H9 (cell line): ENCODE measurements at regions not wholly inside any gene's neighbourhood (a gene's known extent, or its start where the extent isn't known, plus 50 kb on each side); places are given as distances from the start of the nearest gene placed in this dataset.

Experiments used
- DNase-seq: peaks from one replicate; pipeline ENCODE4 v3.0.0-alpha.2; 2017
- H2AFZ ChIP-seq: one replicate; pipeline ENCODE4 v1.6.1; 2013; ENCODE audit warnings: mild to moderate bottlenecking, low read length, control low read depth, moderate library complexity
- H2AK5ac ChIP-seq: 2 replicates; pipeline ENCODE4 v1.6.1; 2013; ENCODE audit warnings: low read length, control low read depth, mixed read lengths; ENCODE audit not compliant: insufficient read length
- H2BK120ac ChIP-seq: one replicate; pipeline ENCODE4 v1.6.1; 2013; ENCODE audit warnings: low read depth, mild to moderate bottlenecking, low read length, control low read depth, inconsistent platforms; ENCODE audit not compliant: poor library complexity, severe bottlenecking
- H2BK12ac ChIP-seq: 2 replicates; pipeline ENCODE4 v1.6.1; 2013; ENCODE audit warnings: low read length, control low read depth, mixed read lengths, low read depth; ENCODE audit not compliant: insufficient read length
- H2BK15ac ChIP-seq: 2 replicates; pipeline ENCODE4 v1.6.1; 2013; ENCODE audit warnings: low read depth, low read length, control low read depth
- H2BK20ac ChIP-seq: one replicate; pipeline ENCODE4 v1.6.1; 2013; ENCODE audit warnings: low read depth, mild to moderate bottlenecking, low read length, control low read depth, inconsistent platforms; ENCODE audit not compliant: poor library complexity, severe bottlenecking
- H2BK5ac ChIP-seq: 2 replicates; pipeline ENCODE4 v1.6.1; 2013; ENCODE audit warnings: low read length, control low read depth, mixed read lengths; ENCODE audit not compliant: insufficient read length
- H3K14ac ChIP-seq: 2 replicates; pipeline ENCODE4 v1.6.1; 2013; ENCODE audit warnings: low read length, control low read depth; ENCODE audit not compliant: insufficient read depth
- H3K18ac ChIP-seq: 2 replicates; pipeline ENCODE4 v1.6.1; 2013; ENCODE audit warnings: low read depth, mild to moderate bottlenecking, mixed read lengths, low read length, control low read depth; ENCODE audit not compliant: insufficient read length
- H3K23ac ChIP-seq: 2 replicates; pipeline ENCODE4 v1.6.1; 2013; ENCODE audit warnings: low read length, control low read depth, mixed read lengths, low read depth; ENCODE audit not compliant: insufficient read length
- H3K23me2 ChIP-seq: 2 replicates; pipeline ENCODE4 v1.6.1; 2013; ENCODE audit warnings: low read depth, mild to moderate bottlenecking, mixed read lengths, low read length, control low read depth; ENCODE audit not compliant: insufficient read length, poor library complexity, severe bottlenecking
- H3K27ac ChIP-seq: 2 replicates; pipeline ENCODE4 v1.5.1; 2013; ENCODE audit warnings: low read length, control low read depth, mixed read lengths, low read depth; ENCODE audit not compliant: insufficient read length
- H3K27me3 ChIP-seq: 2 replicates; pipeline ENCODE4 v1.6.1; 2013; ENCODE audit warnings: low read length, control low read depth, inconsistent platforms; ENCODE audit not compliant: insufficient read depth
- H3K4ac ChIP-seq: 2 replicates; pipeline ENCODE4 v1.6.1; 2013; ENCODE audit warnings: low read depth, mild to moderate bottlenecking, control low read depth, inconsistent platforms, low read length, moderate library complexity
- H3K4me1 ChIP-seq: 2 replicates; pipeline ENCODE4 v1.6.1; 2013; ENCODE audit warnings: low read length, control low read depth, inconsistent platforms; ENCODE audit not compliant: insufficient read depth
- H3K4me2 ChIP-seq: 2 replicates; pipeline ENCODE4 v1.6.1; 2013; ENCODE audit warnings: low read length, control low read depth, mixed read lengths; ENCODE audit not compliant: insufficient read length, insufficient read depth
- H3K56ac ChIP-seq: 2 replicates; pipeline ENCODE4 v1.6.1; 2013; ENCODE audit warnings: low read depth, mild to moderate bottlenecking, mixed read lengths, low read length, control low read depth; ENCODE audit not compliant: insufficient read length
- H3K79me1 ChIP-seq: 2 replicates; pipeline ENCODE4 v1.6.1; 2013; ENCODE audit warnings: low read depth, mild to moderate bottlenecking, moderate library complexity, low read length, control low read depth, inconsistent platforms; ENCODE audit not compliant: insufficient read depth, poor library complexity, severe bottlenecking
- H3K79me2 ChIP-seq: 2 replicates; pipeline ENCODE4 v1.6.1; 2013; ENCODE audit warnings: low read length, control low read depth, inconsistent platforms; ENCODE audit not compliant: insufficient read depth
- H3K9ac ChIP-seq: 2 replicates; pipeline ENCODE4 v1.6.1; 2013; ENCODE audit warnings: low read length, control low read depth, mixed read lengths; ENCODE audit not compliant: insufficient read length; ENCODE audit errors: extremely low read depth
- H3K9me3 ChIP-seq: one replicate; pipeline ENCODE4 v1.6.1; 2013; ENCODE audit warnings: low read depth, low read length, inconsistent platforms; ENCODE audit not compliant: control insufficient read depth
- H3T11ph ChIP-seq: one replicate; pipeline ENCODE4 v1.6.1; 2013; ENCODE audit warnings: mild to moderate bottlenecking, low read length, control low read depth, inconsistent platforms
- H4K20me1 ChIP-seq: one replicate; pipeline ENCODE4 v1.6.1; 2013; ENCODE audit not compliant: control insufficient read depth, insufficient read length, insufficient read depth
- H4K5ac ChIP-seq: 2 replicates; pipeline ENCODE4 v1.6.1; 2013; ENCODE audit warnings: low read depth, mild to moderate bottlenecking, mixed read lengths, low read length, control low read depth; ENCODE audit not compliant: insufficient read length
- H4K8ac ChIP-seq: replicated peaks from 2 replicates; pipeline ENCODE4 v1.6.1; 2013; ENCODE audit warnings: low read length, control low read depth, mixed read lengths, low read depth; ENCODE audit not compliant: insufficient read length
- H4K91ac ChIP-seq: 2 replicates; pipeline ENCODE4 v1.6.1; 2013; ENCODE audit warnings: low read depth, mild to moderate bottlenecking, moderate library complexity, mixed read lengths, low read length, control low read depth; ENCODE audit not compliant: insufficient read length
- H3K27ac Mint-ChIP-seq, 3 experiments: 2 replicates in 2 of 3; 3 replicates in 1 of 3; pipeline ENCODE4 v1.8.0; 2020 to 2021; ENCODE audit warnings: mixed read lengths in 3 of 3, mild to moderate bottlenecking in 1 of 3, moderate library complexity in 1 of 3
- H3K27me3 Mint-ChIP-seq: 2 replicates; pipeline ENCODE4 v1.8.0; 2021; ENCODE audit warnings: low read depth, mild to moderate bottlenecking, moderate library complexity, mixed read lengths
- H3K36me3 Mint-ChIP-seq, 3 experiments: 2 replicates in 2 of 3; 3 replicates in 1 of 3; pipeline ENCODE4 v1.8.0; 2020 to 2021; ENCODE audit warnings: low read depth in 3 of 3, mixed read lengths in 3 of 3; ENCODE audit not compliant: insufficient read depth in 1 of 3
- H3K4me1 Mint-ChIP-seq, 2 experiments: 2 replicates each; pipeline ENCODE4 v1.8.0; 2020; ENCODE audit warnings: mixed read lengths in 2 of 2
- H3K4me3 Mint-ChIP-seq, 2 experiments: 2 replicates in 1 of 2; 3 replicates in 1 of 2; pipeline ENCODE4 v1.8.0; 2020 to 2021; ENCODE audit warnings: mild to moderate bottlenecking in 2 of 2, mixed read lengths in 2 of 2, moderate library complexity in 1 of 2
- H3K9me3 Mint-ChIP-seq, 2 experiments: 2 replicates in 1 of 2; 3 replicates in 1 of 2; pipeline ENCODE4 v1.8.0; 2020; ENCODE audit warnings: mild to moderate bottlenecking in 2 of 2, mixed read lengths in 2 of 2, moderate library complexity in 1 of 2
- CTCF ChIP-seq: fragments of 200-600 bp; sonication (generic); conservative IDR thresholded peaks from 3 replicates; pipeline ENCODE4 v1.8.0; 2021; ENCODE audit warnings: antibody characterized with exemption, mild to moderate bottlenecking
- WGBS: extraction: QIAGEN DNeasy Blood & Tissue Kit; methylation state at CpG from one replicate; pipeline ENCODE4 v1.1.7; 2013; ENCODE audit warnings: missing lambda C conversion rate, low lambda C conversion rate, mixed read lengths; ENCODE audit not compliant: insufficient read length; ENCODE audit errors: extremely low coverage; 5-methylcytosine and 5-hydroxymethylcytosine counted together

GRCh38 chr10:31605426-31605825 lies 286.4 kb downstream of the ZEB1 start:
- Histone ChIP-seq H2BK12ac (no peak overlapping the region), H3K23me2 (no peaks in the 10 kb centered on the region), H2BK20ac (no peak overlapping the region), H3T11ph (no peak overlapping the region), H2BK15ac (no peak overlapping the region), H3K9ac (no peak overlapping the region), H3K14ac (no peak overlapping the region), H3K79me1 (no peaks in the 10 kb centered on the region), H3K9me3 (no peaks in the 10 kb centered on the region), H2AK5ac (no peak overlapping the region), H3K79me2 (no peaks in the 10 kb centered on the region), H2BK120ac (no peak overlapping the region), H2AFZ (no peak overlapping the region), H3K56ac (no peak overlapping the region), H2BK5ac (no peak overlapping the region), H4K8ac (no peak overlapping the region), H3K23ac (no peak overlapping the region), H4K20me1 (no peaks in the 10 kb centered on the region), H3K18ac (no peak overlapping the region), H4K91ac (no peak overlapping the region), H3K27me3 (no peaks in the 10 kb centered on the region), H3K4me1 (no peaks in the 10 kb centered on the region), H4K5ac (no peak overlapping the region), H3K27ac (no peak overlapping the region), H3K4ac (no peak overlapping the region), H3K4me2 (no peak overlapping the region)
- TF ChIP-seq CTCF: no peak
- H3K36me3 Mint-ChIP-seq: peaks cover 0 to 2% (median 0%) of the 10 kb centered on the region in 3 experiments; a peak in 1 of 7 replicates
- H3K4me1 Mint-ChIP-seq: peaks cover 7 to 10% of the 10 kb centered on the region in 2 experiments
- WGBS: no CpG with 5 or more reads among the region's 4 CpGs
- peaks cover 10% of the 10 kb centered on the region for H3K27me3 Mint-ChIP-seq
- no peak overlapping the region for H3K27ac Mint-ChIP-seq
- no peaks in the 10 kb centered on the region for H3K9me3 Mint-ChIP-seq
- H3K4me3 Mint-ChIP-seq: no peak overlapping the region
- DNase-seq: peak; percentile 7
